ENCODE measurements at regions not wholly inside any gene's neighbourhood (a gene's known extent, or its start where the extent isn't known, plus 50 kb on each side); places are given as distances from the start of the nearest gene placed in this dataset.

- TF ChIP-seq TRIM22 (IDR thresholded peaks at IDR 0.05), result no peak
- no peak for TF ChIP-seq ATF3 (CRISPR knock-in tag; IDR thresholded peaks at IDR 0.05)
- no peak for TF ChIP-seq ZKSCAN8 (CRISPR knock-in tag; IDR thresholded peaks at IDR 0.05; ENCODE audit: borderline replicate concordance)
- no peak for TF ChIP-seq SUZ12 (IDR thresholded peaks at IDR 0.05; ENCODE audit: low read depth, low read length)
- no peak for TF ChIP-seq MAZ (IDR thresholded peaks at IDR 0.05; ENCODE audit: borderline replicate concordance, low read depth, low read length)
- TF ChIP-seq MAZ (CRISPR knock-in tag; IDR thresholded peaks at IDR 0.05; ENCODE audit: low read depth), result no peak
- no peak for TF ChIP-seq EZH2 (conservative IDR thresholded peaks at IDR 0.05; ENCODE audit: low read depth, low read length)
Observed at GRCh38 chr6:56745081-56745480, 102.4 kb upstream of the DST start (continued).

GRCh38 chr6:56744528-56744927 is 101.8 kb upstream of the DST start:
- POLR2A ChIA-PET, result interaction anchor here (1.5 to 2.2 kb wide), 2 partner anchors 15 to 31 kb away, joined by 3 to 6 read pairs; no protein-coding TSS in a partner anchor
- CTCF ChIA-PET (ENCODE audit: low intra/inter-chr PET ratio, low total read pairs), result no interaction called here
- Histone ChIP-seq H3K4me2 (ENCODE audit: low read depth, low read length) (no peak overlapping the region), H3K27ac (ENCODE audit: extremely low read length, insufficient read depth, low read length) (no peak overlapping the region), H3K27me3 (ENCODE audit: control insufficient read depth in 1 of 2, insufficient read depth in 2 of 2, low read length in 2 of 2) (no peaks in the 10 kb centered on the region), H3K9ac (ENCODE audit: insufficient read depth, low read depth, low read length) (no peak overlapping the region), H2AFZ (ENCODE audit: low read length) (no peak overlapping the region), H3K4me1 (ENCODE audit: insufficient read depth, low read length) (peaks cover 48% of the 10 kb centered on the region), H4K20me1 (ENCODE audit: insufficient read depth, low read length) (no peaks in the 10 kb centered on the region), H3K9me3 (ENCODE audit: low read length) (no peaks in the 10 kb centered on the region), H3K79me2 (ENCODE audit: insufficient read depth, low read length) (peaks cover under 1% of the 10 kb centered on the region), H3K4me3 (replicated peaks in 1 of 3; ENCODE audit: insufficient read depth in 1 of 3, low read depth in 2 of 3, low read length in 3 of 3) (no peak overlapping the region), H3K36me3 (replicated peaks in 1 of 2; ENCODE audit: control insufficient read depth in 1 of 2, insufficient read depth in 2 of 2, low read length in 2 of 2) (no peaks in the 10 kb centered on the region)
- no peak for FAIRE-seq
- in situ Hi-C loops (cut with HindIII; ENCODE audit: extremely low pct_ligation_motif_present, low pct_unique_long_range_greater_than_20kb), result no loop called here
- TF ChIP-seq ZNF432 (CRISPR knock-in tag; IDR thresholded peaks at IDR 0.05; ENCODE audit: borderline replicate concordance) (no peak), XBP1 (CRISPR knock-in tag; IDR thresholded peaks at IDR 0.05) (no peak), ZMYM4 (CRISPR knock-in tag; IDR thresholded peaks at IDR 0.05) (no peak), THAP7 (CRISPR knock-in tag; IDR thresholded peaks at IDR 0.05) (no peak), CC2D1A (CRISPR knock-in tag; IDR thresholded peaks at IDR 0.05) (no peak), REPIN1 (CRISPR knock-in tag; IDR thresholded peaks at IDR 0.05; ENCODE audit: borderline replicate concordance, low read depth) (no peak), ZNF768 (CRISPR knock-in tag; IDR thresholded peaks at IDR 0.05) (no peak), FOSL2 (CRISPR knock-in tag; IDR thresholded peaks at IDR 0.05) (no peak), SIX4 (CRISPR knock-in tag; IDR thresholded peaks at IDR 0.05) (no peak), ZNF605 (CRISPR knock-in tag; IDR thresholded peaks at IDR 0.05) (no peak), MZF1 (CRISPR knock-in tag; IDR thresholded peaks at IDR 0.05; ENCODE audit: borderline replicate concordance) (no peak), IRF2 (CRISPR knock-in tag; IDR thresholded peaks at IDR 0.05) (no peak), BHLHE40 (IDR thresholded peaks at IDR 0.05; ENCODE audit: low read length) (no peak)
- BruUV-seq (replicated peaks), result no TSS peak
- 87% methylated on average over 3 of the region's 3 CpGs for WGBS (ENCODE audit: low lambda C conversion rate)
- DNase-seq (ENCODE audit: low spot score), result no peak
- intact Hi-C loops (cut with micrococcal nuclease; ENCODE audit: unreplicated experiment), result loop anchor here (5.0 to 10.0 kb wide), 2 partner anchors 37 to 380 kb away; no protein-coding TSS in a partner anchor
- ATAC-seq, result no peak

All from HepG2 (cell line).